NCI-H1436 (cell line): ENCODE measurements at regions not wholly inside any gene's neighbourhood (a gene's known extent, or its start where the extent isn't known, plus 50 kb on each side); places are given as distances from the start of the nearest gene placed in this dataset.
A peak's percentile ranks its signal among the peaks of the same experiment; 100 is the strongest.
"Not testable (repeated sequence)": the region's sequence is repeated elsewhere in the genome, so short reads cannot be mapped to it uniquely, and the experiment has no call there.

ENCODE experiments used
- DNase-seq: peaks from one replicate; lab custom pipeline; 2025; lab: John Stamatoyannopoulos, UW

DNA sequence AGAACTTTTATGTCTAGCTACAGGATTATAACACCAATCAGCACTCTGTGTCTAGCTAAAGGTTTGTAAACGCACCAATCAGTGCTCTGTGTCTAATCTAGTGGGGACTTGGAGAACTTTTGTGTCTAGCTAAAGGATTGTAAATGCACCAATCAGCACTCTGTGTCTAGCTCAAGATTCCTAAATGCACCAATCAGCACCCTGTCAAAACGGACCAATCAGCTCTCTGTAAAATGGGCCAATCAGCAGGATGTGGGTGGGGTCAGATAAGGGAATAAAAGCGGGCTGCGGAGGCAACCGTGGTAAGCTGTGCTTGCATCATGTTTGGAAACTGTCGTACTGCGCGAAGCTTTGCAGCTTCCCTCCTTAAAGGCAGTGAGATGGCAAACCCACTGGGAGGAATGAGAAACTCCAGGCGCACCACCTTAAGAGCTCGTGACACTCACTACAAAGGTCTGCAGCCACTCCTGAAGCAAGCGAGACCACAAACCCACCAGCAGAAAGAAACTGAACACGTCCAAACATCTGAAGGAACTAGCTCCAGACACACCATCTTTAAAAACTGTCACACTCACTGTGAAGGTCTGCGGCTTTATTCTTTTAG lies 112.1 kb upstream of the DUSP22 start:
- not testable (repeated sequence) for DNase-seq

DNA sequence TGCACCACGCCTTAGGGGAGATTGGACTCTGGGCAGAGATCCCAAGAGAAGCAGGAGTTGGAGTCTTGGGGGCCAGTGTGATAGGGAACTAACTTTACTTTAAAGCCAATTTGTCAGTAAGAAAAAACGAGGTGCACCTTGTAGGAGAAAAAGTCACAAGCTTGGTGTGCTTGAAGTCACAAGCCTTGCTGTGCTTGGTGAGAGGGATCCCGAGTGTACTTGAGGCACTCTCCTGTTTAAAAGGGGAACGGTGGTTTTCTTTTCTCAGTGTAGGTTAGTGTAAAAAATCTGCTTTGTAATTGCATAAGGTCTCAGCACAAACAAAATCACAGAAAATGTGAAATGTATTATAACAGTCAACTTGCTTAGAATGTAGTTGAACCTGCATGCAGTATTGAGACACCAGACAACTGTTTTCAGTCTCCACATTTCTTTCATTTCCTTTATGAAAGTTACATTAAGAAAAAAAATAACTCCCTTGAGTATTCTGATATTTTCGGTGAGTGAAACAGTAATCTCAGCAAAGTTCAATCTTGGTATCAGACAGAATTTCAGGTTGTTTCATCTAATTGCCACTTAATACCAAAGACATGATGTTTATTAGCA lies 111.1 kb upstream of the DUSP22 start:
- no peak for DNase-seq

DNA sequence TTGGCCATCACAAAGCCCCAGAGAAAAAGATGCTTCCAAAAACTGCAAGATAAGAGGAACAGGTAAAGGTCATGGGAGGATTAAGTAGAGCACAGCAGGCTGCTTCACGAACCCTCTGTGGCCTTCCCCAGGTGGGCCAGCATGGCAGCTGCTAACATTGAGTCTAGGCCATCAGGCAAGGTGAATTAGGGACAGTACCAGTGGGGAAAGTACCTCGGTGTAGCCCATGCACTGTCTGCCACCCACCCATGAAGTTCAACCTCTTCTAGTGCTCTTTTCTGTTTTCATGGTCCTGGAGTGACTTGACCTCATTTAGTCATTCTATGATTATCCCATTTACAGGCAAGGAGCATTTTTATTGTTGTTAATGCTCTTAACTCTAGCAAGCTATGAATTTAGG lies 108.6 kb upstream of the DUSP22 start:
- DNase-seq: no peak

DNA sequence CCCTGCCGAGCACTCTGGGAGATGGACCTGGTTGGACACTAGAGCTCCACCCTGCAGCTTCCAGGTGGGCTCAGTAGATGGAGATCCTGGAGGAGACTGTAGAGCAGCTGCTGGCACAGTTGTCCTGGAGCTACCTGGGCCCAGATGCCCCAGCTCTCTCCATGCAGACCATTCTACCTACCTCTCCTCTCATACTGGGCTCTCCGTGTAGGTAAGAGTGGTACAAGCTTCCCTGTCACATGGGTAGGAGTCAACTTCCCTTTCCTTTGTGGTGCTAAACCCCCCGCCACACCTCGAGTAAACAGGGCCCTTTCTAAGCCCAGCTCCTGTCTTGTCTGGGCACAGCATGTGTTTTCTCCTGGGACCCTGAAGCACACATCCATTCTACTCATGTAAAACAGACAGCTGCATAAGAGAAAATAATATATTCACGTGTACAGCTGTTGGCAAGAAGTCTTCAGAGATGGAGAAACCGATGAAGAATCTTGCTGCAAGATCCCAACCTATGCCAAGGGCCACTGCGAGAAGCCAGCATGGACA lies 108.1 kb upstream of the DUSP22 start:
- no peak for DNase-seq

GRCh38 chr6:186340-186965 lies 105.8 kb upstream of the DUSP22 start:
- no peak for DNase-seq

DNA sequence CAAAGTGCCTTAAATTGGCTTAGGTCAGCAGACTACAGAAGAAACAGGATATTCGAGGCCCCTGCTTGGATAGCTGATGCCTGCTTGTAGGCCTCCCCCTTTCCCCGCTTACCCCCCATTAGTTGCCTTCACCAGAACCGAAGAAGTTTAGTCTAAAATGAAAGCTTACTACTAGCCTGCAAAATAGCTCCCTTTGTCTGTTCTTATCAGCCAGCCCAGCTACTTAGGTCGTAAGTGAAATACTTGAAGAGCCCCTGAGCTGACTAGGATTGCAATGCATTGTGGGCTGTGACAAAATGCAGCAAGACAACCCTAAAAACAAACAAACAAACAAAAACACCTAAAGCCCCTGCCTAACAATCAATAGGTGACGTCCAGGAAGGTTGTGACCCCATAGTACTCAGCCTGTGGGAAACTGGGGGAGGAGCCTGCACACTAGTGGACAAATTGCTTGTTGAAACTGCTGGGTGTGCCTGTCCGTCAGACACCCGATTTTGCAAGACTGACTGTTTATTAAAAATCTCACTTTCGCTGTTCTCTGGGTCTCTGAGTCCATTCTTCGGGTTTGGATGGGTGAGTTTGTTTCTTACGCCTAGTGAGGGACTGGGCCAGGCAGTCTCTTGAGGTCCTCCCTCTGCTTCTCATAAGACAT lies 105.0 kb upstream of the DUSP22 start:
- no peak for DNase-seq

GRCh38 chr6:188821-189655 lies 103.2 kb upstream of the DUSP22 start:
- DNase-seq: peak; percentile 68

DNA sequence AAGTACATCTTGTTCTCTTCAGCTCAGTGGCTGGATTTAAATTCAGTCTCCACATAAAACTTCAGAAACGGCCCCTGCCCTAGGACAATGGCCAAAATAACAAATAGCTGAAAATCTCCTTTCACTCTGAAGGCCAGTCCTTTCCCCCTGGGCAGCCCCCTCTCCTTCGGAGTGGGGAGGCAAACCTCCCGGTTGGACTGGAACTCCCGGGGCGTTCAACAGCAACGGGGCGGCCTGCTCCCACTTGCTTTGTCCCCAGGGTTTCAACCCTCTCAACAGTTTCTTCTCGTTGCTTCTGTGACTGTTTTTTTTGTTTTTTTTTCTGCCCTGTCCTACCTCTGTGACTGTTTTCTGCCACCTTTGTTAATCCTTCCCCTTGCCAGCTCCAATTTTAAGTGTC lies 102.6 kb upstream of the DUSP22 start:
- no peak for DNase-seq

DNA sequence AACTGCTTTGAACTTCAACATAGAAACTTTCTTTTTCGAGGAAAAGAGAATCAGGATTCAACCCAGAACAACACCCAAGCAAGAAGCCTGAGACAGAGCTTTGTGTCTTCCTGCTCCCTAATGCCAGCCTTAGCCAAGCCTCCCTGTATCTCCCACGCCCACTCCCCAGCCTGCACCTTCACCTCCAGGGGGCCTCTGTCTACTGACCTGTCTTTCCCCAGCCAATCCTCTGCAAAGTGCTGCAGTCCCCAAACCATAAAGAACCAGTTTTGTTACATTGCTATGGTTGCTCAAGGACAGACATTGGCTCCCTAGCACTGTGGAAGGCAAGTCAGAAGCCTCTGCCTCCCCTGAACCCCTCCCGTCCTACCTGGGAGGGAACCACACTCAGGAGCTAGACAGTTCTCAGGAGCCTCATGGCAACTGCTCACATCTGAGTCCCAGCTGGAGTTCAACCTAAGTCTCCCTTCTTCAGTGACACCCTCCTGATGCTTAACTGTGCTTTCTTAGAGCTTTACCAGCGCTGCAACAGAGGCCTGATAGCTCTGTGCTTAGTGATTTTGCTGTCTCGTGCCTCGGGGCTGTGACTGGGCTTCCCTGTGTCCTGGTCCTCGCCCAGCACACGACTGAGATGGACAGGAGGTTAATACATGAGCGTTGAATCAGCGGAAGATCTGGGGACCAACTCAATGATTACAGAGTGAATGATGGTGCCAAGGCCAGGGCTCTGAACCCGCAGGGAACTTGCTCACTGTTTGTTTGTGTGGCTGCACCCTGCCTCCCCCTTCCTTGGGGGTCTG lies 101.5 kb upstream of the DUSP22 start:
- DNase-seq: no peak

DNA sequence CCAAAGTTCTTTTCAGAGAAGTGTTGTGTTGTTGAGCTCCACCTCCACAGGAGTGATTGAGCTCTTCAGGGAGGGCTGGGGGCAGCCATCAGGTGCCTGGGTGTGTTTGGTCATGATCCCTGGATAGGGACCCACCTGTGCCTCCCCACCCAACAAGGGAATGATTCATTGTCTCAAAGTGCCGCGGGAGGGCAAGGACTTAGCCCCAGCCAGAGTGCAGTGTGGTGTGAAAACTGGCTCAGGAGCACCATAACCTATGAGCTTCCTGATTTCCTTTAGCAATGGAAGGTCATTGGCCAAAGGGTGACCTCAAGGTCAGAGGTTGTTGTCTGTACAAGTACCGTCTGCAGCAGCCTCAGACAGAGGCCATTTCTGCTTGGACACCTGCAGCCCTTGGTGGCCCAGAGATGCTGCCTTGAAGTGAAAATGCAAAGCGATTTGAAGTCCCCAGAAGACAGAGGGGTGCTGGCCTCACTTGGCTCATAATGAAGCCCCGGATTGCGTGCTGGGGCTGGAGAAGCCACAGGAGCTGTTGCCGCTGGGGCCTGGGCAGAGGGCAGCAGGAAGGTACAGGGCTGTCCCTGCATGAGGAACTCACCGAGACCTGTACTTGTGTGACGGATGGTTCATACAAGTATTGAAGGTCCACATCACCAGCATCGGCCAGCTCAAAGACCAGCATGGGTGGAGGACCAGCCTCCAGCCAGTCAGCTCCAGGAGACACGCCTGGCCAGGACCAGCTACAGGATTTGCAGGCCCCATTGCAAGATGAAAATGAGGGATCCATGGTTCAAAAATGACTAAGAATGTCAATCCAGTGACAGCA lies 100.6 kb upstream of the DUSP22 start:
- no peak for DNase-seq

DNA sequence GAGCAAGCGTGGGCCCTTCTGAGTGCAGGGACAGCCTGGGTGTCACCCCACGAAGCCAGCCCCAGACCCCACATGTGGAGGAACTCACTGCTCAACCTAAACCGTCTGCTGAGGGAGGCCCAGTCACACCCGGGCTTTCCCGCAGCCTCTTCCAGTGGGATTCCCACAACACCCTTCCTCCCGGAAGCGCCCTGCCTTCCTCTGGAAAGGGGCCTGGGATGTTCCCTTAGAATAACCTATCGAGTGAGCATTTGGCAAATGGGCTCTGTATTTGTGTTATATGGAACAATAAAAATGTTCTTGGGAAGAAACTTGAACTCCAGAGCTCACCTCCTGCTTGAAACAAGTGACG lies 100.0 kb upstream of the DUSP22 start:
- no peak for DNase-seq

DNA sequence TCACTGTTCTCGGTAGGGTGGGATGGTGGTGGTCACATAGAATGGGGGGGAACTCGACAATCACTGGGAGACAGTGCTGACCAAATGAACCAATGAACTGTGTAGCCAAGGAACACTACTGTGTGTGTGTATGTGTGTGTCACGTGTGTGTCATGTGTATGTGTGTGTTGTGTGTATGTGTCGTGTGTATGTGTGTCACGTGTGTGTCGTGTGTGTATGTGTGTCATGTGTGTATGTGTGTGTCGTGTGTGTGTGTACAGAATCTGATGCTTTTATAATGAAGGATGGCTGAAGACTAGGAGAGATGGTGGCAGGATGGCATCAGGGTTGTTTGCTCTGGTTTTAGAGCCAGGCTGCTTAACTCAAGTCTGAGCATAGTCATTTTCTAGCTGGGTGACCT lies 99.1 kb upstream of the DUSP22 start:
- no peak for DNase-seq

DNA sequence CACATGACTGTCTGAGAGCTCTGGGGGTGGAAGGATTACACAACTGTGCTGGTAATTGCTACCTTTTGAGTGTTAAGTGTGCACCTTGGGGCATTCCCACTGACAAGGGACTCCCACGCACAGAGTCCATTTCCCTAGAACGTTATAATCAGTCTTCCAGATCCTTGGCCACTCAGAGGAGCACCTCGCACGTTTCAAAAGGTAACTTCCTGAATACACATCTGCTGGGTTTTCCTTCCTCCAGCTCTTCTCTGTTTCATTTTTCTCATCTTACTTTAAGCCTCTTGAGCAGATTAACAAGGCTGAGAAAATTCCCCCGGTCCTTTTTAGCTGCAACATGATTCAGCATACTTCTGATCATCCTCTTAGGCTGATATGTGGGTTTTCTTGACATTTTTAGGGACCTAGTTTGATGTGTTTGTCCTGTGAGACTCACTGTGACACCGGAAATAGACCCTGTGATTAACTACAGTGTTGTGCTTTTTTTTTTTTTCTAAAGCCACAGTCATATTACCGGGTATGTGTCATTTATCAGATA lies 98.4 kb upstream of the DUSP22 start:
- DNase-seq: no peak

DNA sequence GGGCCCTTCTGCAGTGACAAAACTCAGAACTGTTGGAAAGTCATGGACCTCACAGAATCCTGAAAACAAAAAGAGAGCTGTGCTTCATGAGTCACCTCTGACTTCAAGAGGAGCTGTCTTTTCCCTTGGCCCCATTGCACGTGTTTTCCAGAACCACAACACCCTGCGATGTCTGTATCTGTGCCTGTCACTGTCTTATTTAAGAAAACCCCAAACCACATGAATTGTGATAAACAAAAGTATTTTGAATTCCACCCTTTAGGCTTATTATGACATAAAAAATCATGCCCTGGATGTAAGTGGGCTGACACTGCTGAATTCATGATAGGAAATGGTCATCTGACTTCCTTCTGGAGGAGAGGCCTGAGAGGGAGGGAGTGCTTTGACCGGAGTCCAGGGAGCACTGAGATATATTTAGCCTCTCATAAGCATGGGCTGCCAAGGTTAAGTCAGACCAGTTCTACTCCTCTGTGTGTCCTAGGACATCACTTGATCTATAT lies 96.4 kb upstream of the DUSP22 start:
- DNase-seq: no peak

- DNase-seq: no peak
These were observed 95.7 kb upstream of the DUSP22 start for GRCh38 chr6:196543-196942.

GRCh38 chr6:203661-204060 lies 88.6 kb upstream of the DUSP22 start:
- no peak for DNase-seq

GRCh38 chr6:206264-206663 lies 86.0 kb upstream of the DUSP22 start:
- DNase-seq: no peak

- DNase-seq: no peak
These were observed 83.9 kb upstream of the DUSP22 start for GRCh38 chr6:208364-208763.

- no peak for DNase-seq
These were observed 83.3 kb upstream of the DUSP22 start for GRCh38 chr6:208938-209337.
